Vagina (tissue), 2 donors: ENCODE measurements at regions not wholly inside any gene's neighbourhood (a gene's known extent, or its start where the extent isn't known, plus 50 kb on each side); places are given as distances from the start of the nearest gene placed in this dataset.

ENCODE experiments used
- DNase-seq, 2 donors: peaks; one replicate each; pipeline ENCODE4 v3.0.0-alpha.2; 2017; ENCODE audit errors: extremely low spot score in 2 of 2
- H3K27ac ChIP-seq: fragments of 200-600 bp; sonication (generic); one replicate; pipeline ENCODE4 v1.5.1; 2019
- H3K27me3 ChIP-seq: fragments of 200-600 bp; sonication (generic); one replicate; pipeline ENCODE4 v1.5.1; 2019
- H3K36me3 ChIP-seq, 2 donors: fragments of 200-600 bp; sonication (generic); one replicate each; pipeline ENCODE4 v1.5.1; 2017 to 2019
- H3K4me1 ChIP-seq: fragments of 200-600 bp; sonication (generic); one replicate; pipeline ENCODE4 v1.5.1; 2019
- H3K4me3 ChIP-seq, 2 donors: fragments of 200-600 bp; sonication (generic); 1 replicate in 1 of 2; 2 replicates in 1 of 2; pipeline ENCODE4 v1.5.1; 2016 to 2019
- H3K9me3 ChIP-seq: fragments of 200-600 bp; sonication (generic); one replicate; pipeline ENCODE4 v1.5.1; 2019
- CTCF ChIP-seq, 3 experiments: fragments of 450-650 bp in 2 of 3; fragments of 200-600 bp in 1 of 3; sonication (generic) in 1 of 3; IDR thresholded peaks; one replicate each; pipeline ENCODE4 v1.5.1; 2017 to 2019; ENCODE audit warnings: antibody characterized with exemption in 3 of 3, mild to moderate bottlenecking in 2 of 3, moderate library complexity in 2 of 3
- POLR2A ChIP-seq, 2 donors: fragments of 450-650 bp; IDR thresholded peaks; one replicate each; pipeline ENCODE4 v1.6.1; 2017; ENCODE audit warnings: antibody characterized with exemption in 2 of 2, mild to moderate bottlenecking in 2 of 2, moderate library complexity in 2 of 2
- POLR2AphosphoS5 ChIP-seq, 2 donors: sonication (generic); formaldehyde crosslinking; IDR thresholded peaks; one replicate each; pipeline ENCODE4 v1.9.0; 2017; ENCODE audit warnings: antibody characterized with exemption in 2 of 2, mild to moderate bottlenecking in 2 of 2, low read depth in 1 of 2; ENCODE audit not compliant: insufficient read depth in 1 of 2
- intact Hi-C: fragments of 100-400 bp; cut with DNase I; formaldehyde crosslinking; loops from one replicate; pipeline ENCODE4 v1.15.1; 2023

- Histone ChIP-seq H3K9me3 (no peaks in the 10 kb centered on the region), H3K36me3 (no peaks in the 10 kb centered on the region), H3K4me1 (no peaks in the 10 kb centered on the region), H3K4me3 (no peak overlapping the region), H3K27ac (no peak overlapping the region), H3K27me3 (no peaks in the 10 kb centered on the region)
- no peak for DNase-seq
- TF ChIP-seq CTCF (IDR thresholded peaks at IDR 0.05) (no peak), POLR2AphosphoS5 (IDR thresholded peaks at IDR 0.05; ENCODE audit: insufficient read depth in 1 of 2, low read depth in 1 of 2) (no peak), POLR2A (IDR thresholded peaks at IDR 0.05) (no peak)
- intact Hi-C loops: no loop called here
These were observed 405.2 kb downstream of the NR2F2 start for GRCh38 chr15:96735632-96736240.

DNA sequence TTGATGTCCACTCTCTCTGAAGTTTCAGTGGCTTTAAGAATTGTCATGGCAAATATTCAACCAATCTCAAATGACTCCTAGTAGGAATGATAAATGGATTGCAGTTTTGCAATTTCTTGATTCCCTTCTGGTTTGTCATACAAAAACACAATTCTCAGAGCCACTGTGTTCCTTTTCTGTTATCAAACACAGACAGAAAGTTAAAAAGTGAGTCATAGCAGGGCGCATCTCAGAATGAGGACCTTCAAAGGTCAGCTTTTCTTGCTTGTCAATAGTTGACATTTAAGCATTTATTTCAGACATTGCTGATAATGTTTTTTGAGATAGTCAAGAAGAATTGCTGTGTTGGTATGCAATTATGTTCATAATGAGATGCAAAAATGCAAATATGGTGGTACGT, 405.9 kb downstream of the NR2F2 start:
- no peak overlapping the region for H3K27ac ChIP-seq
- no peaks in the 10 kb centered on the region for H3K27me3 ChIP-seq
- no peaks in the 10 kb centered on the region for H3K4me1 ChIP-seq
- no peaks in the 10 kb centered on the region for H3K9me3 ChIP-seq
- intact Hi-C loops: no loop called here
- H3K4me3 ChIP-seq: no peak overlapping the region
- H3K36me3 ChIP-seq: no peaks in the 10 kb centered on the region
- TF ChIP-seq CTCF (IDR thresholded peaks at IDR 0.05) (no peak), POLR2A (IDR thresholded peaks at IDR 0.05) (no peak), POLR2AphosphoS5 (IDR thresholded peaks at IDR 0.05; ENCODE audit: insufficient read depth in 1 of 2, low read depth in 1 of 2) (no peak)
- DNase-seq: no peak

DNA sequence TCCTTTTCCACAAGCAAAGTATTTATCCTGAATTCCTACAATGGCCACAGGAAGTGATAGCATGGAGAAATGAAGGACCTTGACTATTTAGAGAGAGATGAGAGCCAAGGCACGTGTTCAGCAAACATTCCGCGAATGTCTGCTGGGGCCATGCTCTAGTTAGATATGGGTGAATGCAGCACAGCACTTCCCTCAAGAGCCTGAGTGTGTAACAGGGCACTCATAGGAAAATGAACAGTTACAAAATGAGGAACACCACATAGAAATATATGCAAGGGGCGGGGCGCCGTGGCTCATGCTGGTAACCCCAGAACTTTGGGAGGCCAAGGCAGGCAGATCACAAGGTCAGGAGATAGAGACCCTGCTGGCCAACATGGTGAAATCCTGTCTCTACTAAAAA, 406.9 kb downstream of the NR2F2 start:
- TF ChIP-seq POLR2AphosphoS5 (IDR thresholded peaks at IDR 0.05; ENCODE audit: insufficient read depth in 1 of 2, low read depth in 1 of 2) (no peak), POLR2A (IDR thresholded peaks at IDR 0.05) (no peak), CTCF (IDR thresholded peaks at IDR 0.05) (no peak)
- DNase-seq: no peak
- no peaks in the 10 kb centered on the region for H3K27me3 ChIP-seq
- H3K27ac ChIP-seq: no peak overlapping the region
- no peak overlapping the region for H3K4me3 ChIP-seq
- intact Hi-C loops: no loop called here
- H3K9me3 ChIP-seq: no peaks in the 10 kb centered on the region
- H3K36me3 ChIP-seq: no peaks in the 10 kb centered on the region
- H3K4me1 ChIP-seq: no peaks in the 10 kb centered on the region

- TF ChIP-seq POLR2AphosphoS5 (IDR thresholded peaks at IDR 0.05; ENCODE audit: insufficient read depth in 1 of 2, low read depth in 1 of 2): no peak
- TF ChIP-seq CTCF (IDR thresholded peaks at IDR 0.05): no peak
- no peak for TF ChIP-seq POLR2A (IDR thresholded peaks at IDR 0.05)
- H3K4me3 ChIP-seq: no peak overlapping the region
- no peak overlapping the region for H3K27ac ChIP-seq
- DNase-seq: no peak
- intact Hi-C loops: no loop called here
- H3K4me1 ChIP-seq: no peaks in the 10 kb centered on the region
- H3K9me3 ChIP-seq: no peaks in the 10 kb centered on the region
- H3K27me3 ChIP-seq: no peaks in the 10 kb centered on the region
- H3K36me3 ChIP-seq: no peaks in the 10 kb centered on the region
These were observed 416.2 kb downstream of the NR2F2 start for GRCh38 chr15:96746665-96747064.

DNA sequence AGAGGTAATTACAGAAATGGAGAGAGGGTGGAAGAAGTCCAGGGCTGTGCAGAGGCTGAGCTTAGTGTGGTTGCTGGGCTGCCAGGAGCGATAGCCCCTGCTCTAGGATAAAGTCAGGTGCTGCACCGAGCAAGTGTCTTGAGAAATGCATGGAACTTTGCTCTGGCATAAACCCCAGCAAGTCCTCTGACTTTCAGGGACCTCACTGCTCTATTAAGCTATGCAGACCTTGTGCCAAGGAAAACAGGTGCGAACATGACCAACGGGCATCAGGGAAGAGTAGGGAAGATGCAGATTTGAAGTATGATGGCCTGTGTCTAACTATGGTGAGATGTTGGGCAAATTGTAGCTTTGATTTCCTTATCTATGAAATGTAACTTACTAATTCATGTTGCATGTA, 416.8 kb downstream of the NR2F2 start:
- no peak for TF ChIP-seq POLR2A (IDR thresholded peaks at IDR 0.05)
- TF ChIP-seq POLR2AphosphoS5 (IDR thresholded peaks at IDR 0.05; ENCODE audit: insufficient read depth in 1 of 2, low read depth in 1 of 2): no peak
- no peak for TF ChIP-seq CTCF (IDR thresholded peaks at IDR 0.05)
- Histone ChIP-seq H3K4me1 (no peaks in the 10 kb centered on the region), H3K27ac (no peak overlapping the region), H3K27me3 (no peaks in the 10 kb centered on the region), H3K4me3 (no peak overlapping the region), H3K36me3 (no peaks in the 10 kb centered on the region), H3K9me3 (no peaks in the 10 kb centered on the region)
- DNase-seq: no peak
- intact Hi-C loops: no loop called here
